ENCODE measurements at regions not wholly inside any gene's neighbourhood (a gene's known extent, or its start where the extent isn't known, plus 50 kb on each side); places are given as distances from the start of the nearest gene placed in this dataset.

- 67 to 68% methylated on average over 3 of the region's 3 CpGs for WGBS, 2 donors
- no peaks in the 10 kb centered on the region for H3K4me1 ChIP-seq
- no peak overlapping the region for H3K4me3 ChIP-seq
- intact Hi-C loops (cut with DNase I) = no loop called here
- H3K27ac ChIP-seq = no peak overlapping the region
- ATAC-seq (no peak), DNase-seq (no peak)
- TF ChIP-seq, protein P1, sequence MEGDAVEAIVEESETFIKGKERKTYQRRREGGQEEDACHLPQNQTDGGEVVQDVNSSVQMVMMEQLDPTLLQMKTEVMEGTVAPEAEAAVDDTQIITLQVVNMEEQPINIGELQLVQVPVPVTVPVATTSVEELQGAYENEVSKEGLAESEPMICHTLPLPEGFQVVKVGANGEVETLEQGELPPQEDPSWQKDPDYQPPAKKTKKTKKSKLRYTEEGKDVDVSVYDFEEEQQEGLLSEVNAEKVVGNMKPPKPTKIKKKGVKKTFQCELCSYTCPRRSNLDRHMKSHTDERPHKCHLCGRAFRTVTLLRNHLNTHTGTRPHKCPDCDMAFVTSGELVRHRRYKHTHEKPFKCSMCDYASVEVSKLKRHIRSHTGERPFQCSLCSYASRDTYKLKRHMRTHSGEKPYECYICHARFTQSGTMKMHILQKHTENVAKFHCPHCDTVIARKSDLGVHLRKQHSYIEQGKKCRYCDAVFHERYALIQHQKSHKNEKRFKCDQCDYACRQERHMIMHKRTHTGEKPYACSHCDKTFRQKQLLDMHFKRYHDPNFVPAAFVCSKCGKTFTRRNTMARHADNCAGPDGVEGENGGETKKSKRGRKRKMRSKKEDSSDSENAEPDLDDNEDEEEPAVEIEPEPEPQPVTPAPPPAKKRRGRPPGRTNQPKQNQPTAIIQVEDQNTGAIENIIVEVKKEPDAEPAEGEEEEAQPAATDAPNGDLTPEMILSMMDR (IDR thresholded peaks at IDR 0.05) = no peak
- H3K27me3 ChIP-seq = no peaks in the 10 kb centered on the region
- no peaks in the 10 kb centered on the region for H3K36me3 ChIP-seq
- H3K9me3 ChIP-seq = peaks cover 0 to 26% (median 6%) of the 10 kb centered on the region in 11 donors
Observed at GRCh38 chr13:90910018-90910639, 437.4 kb upstream of the MIR17HG start.

- Histone ChIP-seq H3K27me3 (no peaks in the 10 kb centered on the region), H3K4me1 (no peaks in the 10 kb centered on the region), H3K27ac (no peak overlapping the region), H3K36me3 (no peaks in the 10 kb centered on the region), H3K9me3 (peaks cover 0 to 5% (median 0%) of the 10 kb centered on the region in 11 donors), H3K4me3 (no peak overlapping the region)
- no peak for ATAC-seq
- intact Hi-C loops (cut with DNase I) = no loop called here
- TF ChIP-seq, protein P1 (IDR thresholded peaks at IDR 0.05) = no peak
- DNase-seq = no peak
- WGBS, 2 donors = 89 to 97% methylated on average over 1 of the region's 1 CpG
Observed at GRCh38 chr13:90912247-90912646, 435.2 kb upstream of the MIR17HG start.

DNA sequence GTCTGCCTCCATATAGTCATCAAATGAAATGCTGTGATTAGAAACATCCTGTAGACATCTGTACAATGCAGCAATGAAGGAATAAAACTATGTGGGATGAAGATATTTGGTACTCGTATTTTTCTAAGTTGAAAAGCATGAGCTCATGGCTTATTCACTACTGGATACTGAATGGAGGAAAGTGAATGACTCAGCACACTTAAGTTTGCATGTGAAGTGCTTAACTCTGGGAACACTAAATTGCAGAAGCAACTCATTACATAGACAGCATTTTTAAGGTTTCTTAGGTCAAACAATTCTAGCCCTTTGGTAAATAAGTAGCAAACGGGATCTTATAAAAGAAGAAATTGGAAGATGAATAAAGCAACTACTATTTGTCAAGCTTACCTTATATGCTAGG lies 429.0 kb upstream of the MIR17HG start:
- TF ChIP-seq, protein P1 (IDR thresholded peaks at IDR 0.05) = no peak
- WGBS, 2 donors = 63 to 69% methylated on average over 2 of the region's 2 CpGs
- DNase-seq (no peak), ATAC-seq (no peak)
- Histone ChIP-seq H3K4me1 (no peaks in the 10 kb centered on the region), H3K9me3 (no peaks in the 10 kb centered on the region), H3K4me3 (no peak overlapping the region), H3K36me3 (no peaks in the 10 kb centered on the region), H3K27me3 (no peaks in the 10 kb centered on the region), H3K27ac (no peak overlapping the region)
- intact Hi-C loops (cut with DNase I) = no loop called here

DNA sequence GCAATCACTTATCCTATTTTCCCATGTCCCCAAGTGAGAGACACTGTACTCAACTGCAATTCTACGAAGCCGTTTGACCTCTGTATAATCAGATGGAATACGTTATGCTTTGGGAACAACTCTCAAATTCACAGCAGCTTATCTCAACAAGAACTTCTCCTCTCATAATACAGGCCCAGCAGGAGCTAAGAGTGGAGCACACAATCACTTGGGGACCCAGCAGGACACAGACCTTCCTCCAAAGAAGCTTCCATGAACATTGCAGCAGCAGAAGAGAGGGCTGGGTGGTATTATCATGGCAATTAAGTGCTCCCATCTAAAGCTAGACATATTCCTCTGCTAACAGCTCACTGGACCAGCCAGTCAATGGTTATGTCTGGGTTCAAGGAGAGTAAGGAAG lies 428.3 kb upstream of the MIR17HG start:
- ATAC-seq (no peak), DNase-seq (no peak)
- TF ChIP-seq, protein P1 (IDR thresholded peaks at IDR 0.05) = no peak
- Histone ChIP-seq H3K36me3 (no peaks in the 10 kb centered on the region), H3K27me3 (no peaks in the 10 kb centered on the region), H3K4me3 (no peak overlapping the region), H3K4me1 (no peaks in the 10 kb centered on the region), H3K27ac (no peak overlapping the region), H3K9me3 (no peaks in the 10 kb centered on the region)
- WGBS, 2 donors = 63 to 65% methylated on average over 3 of the region's 3 CpGs
- intact Hi-C loops (cut with DNase I) = no loop called here

Measured in heart right ventricle (tissue), 16 donors.